Endothelial cell of umbilical vein (primary cell): ENCODE measurements at regions not wholly inside any gene's neighbourhood (a gene's known extent, or its start where the extent isn't known, plus 50 kb on each side); places are given as distances from the start of the nearest gene placed in this dataset.

Experiments used
- BruUV-seq: library from RNA; stranded (reverse); fragments of 400-500 nt; replicated peaks from 2 replicates; lab custom pipeline; 2021; lab: Mats Ljungman, UMichigan
- CTCF ChIA-PET: fragments of 300-600, 350-600 bp; sonication (Branson Sonifier 250); formaldehyde crosslinking; loops from one replicate; lab custom pipeline; 2021; ENCODE audit warnings: antibody characterized with exemption, inconsistent platforms; lab: Charles Lee
- POLR2A ChIA-PET: fragments of 300-600, 350-600 bp; sonication (Branson Sonifier 250); formaldehyde crosslinking; loops from one replicate; lab custom pipeline; 2021; ENCODE audit warnings: antibody characterized with exemption, inconsistent platforms; lab: Charles Lee
- DNase-seq: peaks from one replicate; pipeline ENCODE4 v3.0.0-alpha.2; 2011; ENCODE audit warnings: low read depth, low spot score
- FAIRE-seq: peaks from 2 replicates; lab custom pipeline; 2011; peaks lifted over from hg19 to GRCh38; lab: Jason Lieb, UNC
- H2AFZ ChIP-seq: 2 replicates; pipeline ENCODE4 v1.6.0; 2012; ENCODE audit warnings: low read depth, low read length, control low read depth, inconsistent platforms
- H3K27ac ChIP-seq: 2 replicates; pipeline ENCODE4 v1.5.1; 2011; ENCODE audit warnings: low read depth, mild to moderate bottlenecking, control low read depth, low read length, moderate library complexity; ENCODE audit not compliant: insufficient read depth
- H3K27me3 ChIP-seq, 2 experiments: 2 replicates each; pipeline versions ENCODE4 v1.6.0 to v1.6.1; 2011; ENCODE audit warnings: low read length in 2 of 2, mixed read lengths in 1 of 2; ENCODE audit not compliant: control insufficient read depth in 2 of 2, insufficient read depth in 2 of 2
- H3K36me3 ChIP-seq, 2 experiments: 2 replicates in 1 of 2; 3 replicates in 1 of 2; pipeline ENCODE4 v1.5.1; 2011; ENCODE audit warnings: low read length in 2 of 2, mild to moderate bottlenecking in 1 of 2, moderate library complexity in 1 of 2; ENCODE audit not compliant: control insufficient read depth in 2 of 2, insufficient read depth in 2 of 2; ENCODE audit errors: extremely low read depth in 1 of 2
- H3K4me1 ChIP-seq: 3 replicates; pipeline ENCODE4 v1.5.1; 2011; ENCODE audit warnings: mild to moderate bottlenecking, low read length; ENCODE audit not compliant: control insufficient read depth, insufficient read depth; ENCODE audit errors: extremely low read depth
- H3K4me2 ChIP-seq: 2 replicates; pipeline ENCODE4 v1.6.1; 2011; ENCODE audit warnings: low read length, control low read depth, mixed read lengths; ENCODE audit not compliant: insufficient read depth
- H3K4me3 ChIP-seq, 3 experiments: fragments of 200-600 bp in 1 of 3; sonication (generic), shearing (Covaris generic) in 1 of 3; replicated peaks in 1 of 3; 2 replicates each; pipeline ENCODE4 v1.5.1; 2011 to 2016; ENCODE audit warnings: control low read depth in 3 of 3, low read length in 3 of 3, mild to moderate bottlenecking in 2 of 3, inconsistent platforms in 1 of 3, low read depth in 1 of 3, moderate library complexity in 1 of 3; ENCODE audit not compliant: insufficient read depth in 1 of 3
- H3K79me2 ChIP-seq: 2 replicates; pipeline ENCODE4 v1.6.0; 2012; ENCODE audit warnings: low read length, inconsistent platforms; ENCODE audit not compliant: control insufficient read depth, insufficient read depth
- H3K9ac ChIP-seq: replicated peaks from 2 replicates; pipeline ENCODE3; 2011; ENCODE audit warnings: low read length, control low read depth; ENCODE audit not compliant: insufficient read depth; ENCODE audit errors: extremely low read depth
- H3K9me1 ChIP-seq: replicated peaks from 3 replicates; pipeline ENCODE4 v1.6.0; 2011; ENCODE audit warnings: mild to moderate bottlenecking, low read length; ENCODE audit not compliant: control insufficient read depth, insufficient read depth; ENCODE audit errors: extremely low read depth
- H3K9me3 ChIP-seq: replicated peaks from 2 replicates; pipeline ENCODE4 v1.5.1; 2012; ENCODE audit warnings: low read length, inconsistent platforms; ENCODE audit not compliant: control insufficient read depth, insufficient read depth
- H4K20me1 ChIP-seq: replicated peaks from 2 replicates; pipeline ENCODE3; 2011; ENCODE audit warnings: mild to moderate bottlenecking, low read length; ENCODE audit not compliant: control insufficient read depth, insufficient read depth; ENCODE audit errors: extremely low read depth
- FOS ChIP-seq: IDR thresholded peaks from 2 replicates; pipeline ENCODE4 v1.6.1; 2011; ENCODE audit warnings: mild to moderate bottlenecking, low read length, moderate library complexity, borderline replicate concordance; ENCODE audit not compliant: insufficient read depth
- GATA2 ChIP-seq: IDR thresholded peaks from 2 replicates; pipeline ENCODE4 v1.7.0; 2011; ENCODE audit warnings: low read depth, mild to moderate bottlenecking, moderate library complexity, mixed read lengths, low read length; ENCODE audit not compliant: insufficient read length, insufficient read depth
- JUN ChIP-seq: IDR thresholded peaks from 2 replicates; pipeline ENCODE4 v1.6.1; 2011; ENCODE audit warnings: borderline replicate concordance, low read depth; ENCODE audit not compliant: insufficient read length, insufficient read depth
- MYC ChIP-seq: IDR thresholded peaks from one replicate; pipeline ENCODE4 v1.6.1; 2011; ENCODE audit warnings: mild to moderate bottlenecking, low read depth, low read length
- POLR2A ChIP-seq: IDR thresholded peaks from 2 replicates; pipeline ENCODE4 v1.6.1; 2012; ENCODE audit warnings: low read depth, mild to moderate bottlenecking, control low read depth, low read length
- dilution Hi-C: fragments of 300-500 bp; cut with MboI; formaldehyde crosslinking; loops from one replicate; pipeline ENCODE4 v1.15.0; 2019; ENCODE audit warnings: low sequenced_read_pairs; ENCODE audit not compliant: extremely low pct_ligation_motif_present
- intact Hi-C: fragments of 100-400 bp; cut with micrococcal nuclease; formaldehyde crosslinking; loops from one replicate; pipeline ENCODE4 v1.10.0; 2022
- TF ChIP-seq, protein P1 (sequence below), 2 donors: IDR thresholded peaks; 1 replicate in 1 of 2; 2 replicates in 1 of 2; pipeline ENCODE4 v1.5.1; 2011; ENCODE audit warnings: low read length in 2 of 2, mild to moderate bottlenecking in 2 of 2, moderate library complexity in 2 of 2, control low read depth in 1 of 2, inconsistent platforms in 1 of 2, low read depth in 1 of 2; ENCODE audit not compliant: insufficient read depth in 1 of 2; ENCODE audit errors: extremely low read depth in 1 of 2
- TF ChIP-seq, protein P2 (sequence below): IDR thresholded peaks from 2 replicates; pipeline ENCODE4 v1.6.1; 2011; ENCODE audit not compliant: insufficient read depth, insufficient read length

DNA sequence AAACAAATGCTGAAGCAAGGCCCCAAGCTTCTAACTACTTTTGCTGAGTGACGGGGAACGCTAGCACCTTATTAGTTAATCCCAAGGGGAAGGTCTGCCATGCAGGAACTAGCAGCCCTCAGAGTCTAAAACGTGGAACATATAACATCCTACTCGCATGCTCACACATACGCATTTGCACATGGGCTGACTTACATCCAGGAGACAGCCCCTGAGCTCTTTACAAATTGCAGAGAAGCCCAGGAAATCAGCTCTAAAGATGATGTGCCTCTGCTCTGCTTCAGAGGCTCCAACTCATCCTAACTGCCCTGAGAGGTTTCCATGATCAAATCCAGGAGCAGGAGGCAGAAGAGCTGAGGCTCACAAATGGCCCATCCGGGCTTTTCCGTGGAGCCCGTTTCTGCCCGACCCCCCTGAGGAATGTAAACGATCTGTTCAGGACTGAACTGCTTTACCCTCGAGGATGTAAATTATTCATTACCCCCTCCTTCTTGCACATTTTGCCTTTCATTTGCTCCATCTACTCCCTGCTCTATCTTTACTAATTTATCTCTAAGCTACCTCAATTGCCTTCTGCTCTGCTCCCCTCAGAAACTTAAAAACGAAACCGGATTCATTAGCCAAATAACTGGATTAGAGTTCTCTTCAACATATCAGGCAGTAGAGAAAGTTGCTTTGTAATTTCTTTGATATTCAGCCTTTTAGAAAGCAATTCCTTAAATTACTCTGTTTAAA lies 141.9 kb upstream of the CCDC54 start:
- dilution Hi-C loops: no loop called here
- BruUV-seq: no TSS peak
- no peak for DNase-seq
- Histone ChIP-seq H3K36me3 (no peaks in the 10 kb centered on the region), H3K27ac (no peak overlapping the region), H3K9me1 (no peaks in the 10 kb centered on the region), H3K79me2 (no peaks in the 10 kb centered on the region), H4K20me1 (no peaks in the 10 kb centered on the region), H3K9me3 (no peaks in the 10 kb centered on the region), H3K9ac (peak overlapping the region; percentile 66), H2AFZ (peak overlapping the region; percentile 87), H3K4me3 (peak overlapping the region; percentile 28 to 86 (median 53)), H3K4me2 (peak overlapping the region; percentile 94), H3K4me1 (no peaks in the 10 kb centered on the region), H3K27me3 (no peaks in the 10 kb centered on the region)
- ChIA-PET POLR2A (no interaction called here), CTCF (interaction anchor here (0.7 to 7.2 kb wide), 44 partner anchors 8 to 1680 kb away, joined by 3 to 82 read pairs (median 6); no protein-coding TSS in a partner anchor)
- TF ChIP-seq POLR2A: no peak
- TF ChIP-seq MYC: no peak
- TF ChIP-seq, protein P1, sequence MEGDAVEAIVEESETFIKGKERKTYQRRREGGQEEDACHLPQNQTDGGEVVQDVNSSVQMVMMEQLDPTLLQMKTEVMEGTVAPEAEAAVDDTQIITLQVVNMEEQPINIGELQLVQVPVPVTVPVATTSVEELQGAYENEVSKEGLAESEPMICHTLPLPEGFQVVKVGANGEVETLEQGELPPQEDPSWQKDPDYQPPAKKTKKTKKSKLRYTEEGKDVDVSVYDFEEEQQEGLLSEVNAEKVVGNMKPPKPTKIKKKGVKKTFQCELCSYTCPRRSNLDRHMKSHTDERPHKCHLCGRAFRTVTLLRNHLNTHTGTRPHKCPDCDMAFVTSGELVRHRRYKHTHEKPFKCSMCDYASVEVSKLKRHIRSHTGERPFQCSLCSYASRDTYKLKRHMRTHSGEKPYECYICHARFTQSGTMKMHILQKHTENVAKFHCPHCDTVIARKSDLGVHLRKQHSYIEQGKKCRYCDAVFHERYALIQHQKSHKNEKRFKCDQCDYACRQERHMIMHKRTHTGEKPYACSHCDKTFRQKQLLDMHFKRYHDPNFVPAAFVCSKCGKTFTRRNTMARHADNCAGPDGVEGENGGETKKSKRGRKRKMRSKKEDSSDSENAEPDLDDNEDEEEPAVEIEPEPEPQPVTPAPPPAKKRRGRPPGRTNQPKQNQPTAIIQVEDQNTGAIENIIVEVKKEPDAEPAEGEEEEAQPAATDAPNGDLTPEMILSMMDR (IDR thresholded peaks at IDR 0.05; ENCODE audit: extremely low read depth in 1 of 2, insufficient read depth in 1 of 2, low read depth in 1 of 2, low read length in 2 of 2): no peak
- TF ChIP-seq FOS: no peak
- no peak for TF ChIP-seq JUN
- TF ChIP-seq, protein P2, sequence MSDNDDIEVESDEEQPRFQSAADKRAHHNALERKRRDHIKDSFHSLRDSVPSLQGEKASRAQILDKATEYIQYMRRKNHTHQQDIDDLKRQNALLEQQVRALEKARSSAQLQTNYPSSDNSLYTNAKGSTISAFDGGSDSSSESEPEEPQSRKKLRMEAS: no peak
- TF ChIP-seq GATA2: no peak
- intact Hi-C loops: loop anchor here (1.0 to 10.0 kb wide), 4 partner anchors 29 to 1317 kb away; partner anchors contain the start of gene IFT57
- FAIRE-seq: no peak
